ENCODE measurements at regions not wholly inside any gene's neighbourhood (a gene's known extent, or its start where the extent isn't known, plus 50 kb on each side); places are given as distances from the start of the nearest gene placed in this dataset.
A peak's percentile ranks its signal among the peaks of the same experiment; 100 is the strongest.

- DNase-seq (ENCODE audit: low read depth, low spot score): no peak
- Mint-ChIP-seq H3K9me3 (no peaks in the 10 kb centered on the region), H3K27me3 (ENCODE audit: low read depth) (peaks cover 2% of the 10 kb centered on the region), H3K4me1 (peaks cover 9% of the 10 kb centered on the region), H3K4me3 (no peak overlapping the region), H3K36me3 (ENCODE audit: low read depth) (no peaks in the 10 kb centered on the region), H3K27ac (ENCODE audit: unreplicated experiment) (no peak overlapping the region)
- no peak for TF ChIP-seq CTCF (conservative IDR thresholded peaks at IDR 0.05)
These were observed 243.3 kb downstream of the SEC61B start for GRCh38 chr9:99465231-99465907.

GRCh38 chr9:99466104-99466503, 244.0 kb downstream of the SEC61B start:
- H3K36me3 Mint-ChIP-seq (ENCODE audit: low read depth): no peaks in the 10 kb centered on the region
- no peak overlapping the region for H3K4me3 Mint-ChIP-seq
- H3K27ac Mint-ChIP-seq (ENCODE audit: unreplicated experiment): no peak overlapping the region
- TF ChIP-seq CTCF (conservative IDR thresholded peaks at IDR 0.05): no peak
- H3K27me3 Mint-ChIP-seq (ENCODE audit: low read depth): peaks cover 2% of the 10 kb centered on the region
- no peak for DNase-seq (ENCODE audit: low read depth, low spot score)
- peaks cover 9% of the 10 kb centered on the region for H3K4me1 Mint-ChIP-seq
- H3K9me3 Mint-ChIP-seq: no peaks in the 10 kb centered on the region

GRCh38 chr9:99466781-99467180, 244.7 kb downstream of the SEC61B start:
- Mint-ChIP-seq H3K27ac (ENCODE audit: unreplicated experiment) (no peak overlapping the region), H3K27me3 (ENCODE audit: low read depth) (peaks cover 2% of the 10 kb centered on the region)

GRCh38 chr9:99471033-99471432, 249.0 kb downstream of the SEC61B start:
- Mint-ChIP-seq H3K27me3 (ENCODE audit: low read depth) (peaks cover 2% of the 10 kb centered on the region), H3K4me1 (peaks cover 7% of the 10 kb centered on the region), H3K4me3 (no peak overlapping the region), H3K9me3 (no peaks in the 10 kb centered on the region), H3K36me3 (ENCODE audit: low read depth) (no peaks in the 10 kb centered on the region), H3K27ac (ENCODE audit: unreplicated experiment) (peak overlapping the region; percentile 20)
- no peak for DNase-seq (ENCODE audit: low read depth, low spot score)
- no peak for TF ChIP-seq CTCF (conservative IDR thresholded peaks at IDR 0.05)

More at GRCh38 chr9:99466781-99467180, 244.7 kb downstream of the SEC61B start:
- Mint-ChIP-seq H3K36me3 (ENCODE audit: low read depth) (no peaks in the 10 kb centered on the region), H3K4me1 (peaks cover 9% of the 10 kb centered on the region), H3K4me3 (no peak overlapping the region), H3K9me3 (no peaks in the 10 kb centered on the region)
- TF ChIP-seq CTCF (conservative IDR thresholded peaks at IDR 0.05): no peak
- no peak for DNase-seq (ENCODE audit: low read depth, low spot score)

- no peak overlapping the region for H3K27ac Mint-ChIP-seq (ENCODE audit: unreplicated experiment)
- peaks cover 2% of the 10 kb centered on the region for H3K27me3 Mint-ChIP-seq (ENCODE audit: low read depth)
- DNase-seq (ENCODE audit: low read depth, low spot score): no peak
- no peaks in the 10 kb centered on the region for H3K4me1 Mint-ChIP-seq
- no peak overlapping the region for H3K4me3 Mint-ChIP-seq
- H3K9me3 Mint-ChIP-seq: no peaks in the 10 kb centered on the region
- H3K36me3 Mint-ChIP-seq (ENCODE audit: low read depth): no peaks in the 10 kb centered on the region
- no peak for TF ChIP-seq CTCF (conservative IDR thresholded peaks at IDR 0.05)
These were observed 250.3 kb downstream of the SEC61B start for GRCh38 chr9:99472240-99472915.

Data from neural crest cell (in vitro differentiated cells).